ENCODE measurements at regions not wholly inside any gene's neighbourhood (a gene's known extent, or its start where the extent isn't known, plus 50 kb on each side); places are given as distances from the start of the nearest gene placed in this dataset.
A peak's percentile ranks its signal among the peaks of the same experiment; 100 is the strongest.

DNA sequence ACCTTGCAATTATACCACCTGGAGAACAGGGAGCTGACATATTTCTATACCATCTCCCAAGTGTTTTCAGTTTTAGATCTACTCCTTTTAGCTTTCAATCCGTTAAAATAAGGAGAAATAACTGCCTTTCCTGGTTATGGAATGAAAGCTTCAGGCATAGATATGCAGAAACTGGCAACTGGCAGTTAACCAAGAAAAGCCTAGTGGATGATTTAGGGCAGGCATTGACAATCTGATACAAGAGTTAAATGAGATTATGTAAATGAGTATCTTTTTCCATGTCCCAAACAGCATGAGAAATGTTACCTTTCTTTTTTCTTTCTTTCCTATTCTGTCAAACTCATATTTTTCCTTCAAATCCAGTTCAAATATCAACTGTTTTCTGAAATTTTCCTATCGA, 689.1 kb upstream of the DPPA4 start:
- Histone ChIP-seq H3K36me3 (ENCODE audit: insufficient read depth, low read length) (no peaks in the 10 kb centered on the region), H3K27me3 (ENCODE audit: insufficient read depth, low read length) (no peaks in the 10 kb centered on the region), H3K4me3 (ENCODE audit: low read length in 2 of 2) (no peak overlapping the region), H3K4me1 (ENCODE audit: insufficient read depth, low read length) (no peaks in the 10 kb centered on the region), H3K27ac (ENCODE audit: low read depth, low read length) (no peak overlapping the region), H3K9me3 (ENCODE audit: control insufficient read depth in 1 of 2, low read length in 2 of 2) (no peaks in the 10 kb centered on the region)
- Mint-ChIP-seq H3K4me1 (peaks cover 0 to 5% (median 2%) of the 10 kb centered on the region in 4 donors), H3K9me3 (peaks cover 0 to 13% (median 6%) of the 10 kb centered on the region in 8 donors), H3K4me3 (no peak overlapping the region), H3K27ac (peak overlapping the region in 1 of 7 donors; percentile 19), H3K36me3 (peaks cover 0 to 6% of the 10 kb centered on the region in 2 donors), H3K27me3 (no peaks in the 10 kb centered on the region)
- intact Hi-C loops (cut with micrococcal nuclease) = loop anchor here (5.0 kb wide), 1 partner anchor 294 kb away; no protein-coding TSS in a partner anchor
- POLR2A ChIA-PET (ENCODE audit: partially characterized antibody) = no interaction called here
- CTCF ChIA-PET (ENCODE audit: partially characterized antibody) = no interaction called here
- no peak for DNase-seq

DNA sequence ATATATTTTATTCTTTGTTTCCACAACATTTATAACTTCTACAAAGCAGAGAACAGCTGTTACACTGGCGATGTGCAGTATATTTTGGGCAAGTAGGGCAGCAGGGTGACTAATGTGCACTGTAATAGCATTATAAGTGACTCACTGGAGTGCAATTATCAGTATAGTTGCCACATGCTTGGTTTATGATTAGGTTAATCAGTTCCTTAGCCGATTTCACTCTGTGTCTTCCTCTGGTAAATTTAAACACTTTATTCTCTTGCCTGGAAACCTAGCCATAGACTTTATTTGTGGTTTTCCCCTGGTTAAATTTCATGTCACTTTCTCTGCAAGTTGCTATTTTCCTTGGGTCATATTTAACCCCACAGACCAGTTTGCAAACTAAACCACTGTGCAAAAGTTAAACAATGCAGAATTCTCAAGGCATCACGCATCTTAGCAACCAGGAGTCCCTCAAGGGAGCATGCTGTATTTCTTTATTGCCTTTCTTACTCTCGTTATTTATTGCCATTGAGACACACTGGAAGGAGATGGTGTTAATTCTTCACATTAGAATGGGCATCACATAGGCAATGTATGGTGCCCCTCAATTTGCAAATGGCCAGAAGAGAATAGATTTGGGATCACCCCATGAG, 690.2 kb upstream of the DPPA4 start:
- H3K9me3 Mint-ChIP-seq = peaks cover 0 to 9% (median 6%) of the 10 kb centered on the region in 8 donors
- no peak for DNase-seq
- no peaks in the 10 kb centered on the region for H3K9me3 ChIP-seq (ENCODE audit: control insufficient read depth in 1 of 2, low read length in 2 of 2)
- no peak overlapping the region for H3K4me3 ChIP-seq (ENCODE audit: low read length in 2 of 2)
- H3K4me1 ChIP-seq (ENCODE audit: insufficient read depth, low read length) = no peaks in the 10 kb centered on the region
- no peaks in the 10 kb centered on the region for H3K27me3 Mint-ChIP-seq
- H3K36me3 ChIP-seq (ENCODE audit: insufficient read depth, low read length) = no peaks in the 10 kb centered on the region
- no peaks in the 10 kb centered on the region for H3K27me3 ChIP-seq (ENCODE audit: insufficient read depth, low read length)
- H3K27ac ChIP-seq (ENCODE audit: low read depth, low read length) = no peak overlapping the region
- H3K4me1 Mint-ChIP-seq = peaks cover 0 to 5% (median 1%) of the 10 kb centered on the region in 4 donors
- H3K36me3 Mint-ChIP-seq = peaks cover 0 to 6% of the 10 kb centered on the region in 2 donors
- intact Hi-C loops (cut with micrococcal nuclease) = loop anchor here (5.0 kb wide), 1 partner anchor 295 kb away; no protein-coding TSS in a partner anchor
- ChIA-PET POLR2A (ENCODE audit: partially characterized antibody) (no interaction called here), CTCF (ENCODE audit: partially characterized antibody) (no interaction called here)
- no peak overlapping the region for H3K27ac Mint-ChIP-seq
- no peak overlapping the region for H3K4me3 Mint-ChIP-seq

DNA sequence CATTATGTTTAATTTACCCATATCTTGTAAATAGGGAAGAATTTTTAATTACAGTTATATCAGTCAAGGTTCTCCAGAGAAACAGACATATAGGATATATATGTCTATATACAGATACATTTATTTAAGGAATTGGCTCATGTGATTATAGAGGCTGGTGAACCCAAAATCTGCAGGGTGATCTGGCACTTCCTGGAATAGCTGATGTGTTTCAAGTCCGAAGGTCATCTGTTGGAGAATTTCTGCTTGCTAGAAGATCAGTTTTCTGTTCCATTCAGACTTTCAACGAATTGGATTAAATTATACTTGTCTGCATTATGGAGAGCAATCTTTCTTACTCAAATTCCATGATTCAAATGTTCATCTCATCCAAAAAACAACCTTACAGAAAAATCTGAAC, 694.6 kb upstream of the DPPA4 start:
- no peak overlapping the region for H3K27ac ChIP-seq (ENCODE audit: low read depth, low read length)
- no peaks in the 10 kb centered on the region for H3K9me3 ChIP-seq (ENCODE audit: control insufficient read depth in 1 of 2, low read length in 2 of 2)
- H3K9me3 Mint-ChIP-seq = no peaks in the 10 kb centered on the region
- no peak for DNase-seq
- intact Hi-C loops (cut with micrococcal nuclease) = no loop called here
- H3K36me3 ChIP-seq (ENCODE audit: insufficient read depth, low read length) = no peaks in the 10 kb centered on the region
- ChIA-PET CTCF (ENCODE audit: partially characterized antibody) (no interaction called here), POLR2A (ENCODE audit: partially characterized antibody) (no interaction called here)
- H3K4me3 Mint-ChIP-seq = no peak overlapping the region
- H3K4me3 ChIP-seq (ENCODE audit: low read length in 2 of 2) = no peak overlapping the region
- H3K27me3 ChIP-seq (ENCODE audit: insufficient read depth, low read length) = no peaks in the 10 kb centered on the region
- no peaks in the 10 kb centered on the region for H3K36me3 Mint-ChIP-seq
- peaks cover 0 to 5% (median 0%) of the 10 kb centered on the region in 4 donors for H3K4me1 Mint-ChIP-seq
- no peaks in the 10 kb centered on the region for H3K4me1 ChIP-seq (ENCODE audit: insufficient read depth, low read length)
- no peaks in the 10 kb centered on the region for H3K27me3 Mint-ChIP-seq
- peak overlapping the region in 1 of 7 donors; percentile 12 for H3K27ac Mint-ChIP-seq

DNA sequence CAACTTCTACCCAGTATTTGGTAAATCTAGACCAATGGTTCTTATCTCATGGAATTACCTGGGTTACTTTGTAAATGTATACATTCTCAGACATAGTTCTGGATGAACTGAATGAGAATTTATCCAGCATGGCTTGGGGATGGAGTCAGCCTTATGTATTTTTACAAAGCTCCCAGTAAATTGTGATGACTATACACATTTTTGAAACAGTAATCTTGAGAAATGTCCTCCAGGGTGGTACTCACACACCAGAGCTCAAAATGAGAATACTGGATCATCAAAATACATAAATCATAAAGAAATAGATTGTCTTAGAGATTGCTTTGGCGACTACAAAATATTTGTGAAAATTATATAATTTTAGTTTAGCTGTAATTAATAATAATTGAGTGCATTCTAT, 722.1 kb upstream of the DPPA4 start:
- Histone ChIP-seq H3K4me3 (ENCODE audit: low read length in 2 of 2) (no peak overlapping the region), H3K9me3 (ENCODE audit: control insufficient read depth in 1 of 2, low read length in 2 of 2) (no peaks in the 10 kb centered on the region), H3K27ac (ENCODE audit: low read depth, low read length) (no peak overlapping the region), H3K36me3 (ENCODE audit: insufficient read depth, low read length) (no peaks in the 10 kb centered on the region), H3K4me1 (ENCODE audit: insufficient read depth, low read length) (no peaks in the 10 kb centered on the region), H3K27me3 (ENCODE audit: insufficient read depth, low read length) (no peaks in the 10 kb centered on the region)
- no peak for DNase-seq
- Mint-ChIP-seq H3K36me3 (no peaks in the 10 kb centered on the region), H3K27ac (no peak overlapping the region), H3K27me3 (peaks cover 0 to 1% of the 10 kb centered on the region in 2 donors), H3K4me3 (no peak overlapping the region), H3K9me3 (peaks cover 0 to 2% (median 0%) of the 10 kb centered on the region in 8 donors), H3K4me1 (no peaks in the 10 kb centered on the region)
- ChIA-PET CTCF (ENCODE audit: partially characterized antibody) (interaction anchor here (1.1 kb wide), 1 partner anchor 11 kb away, joined by 3 read pairs; no protein-coding TSS in a partner anchor), POLR2A (ENCODE audit: partially characterized antibody) (no interaction called here)
- intact Hi-C loops (cut with micrococcal nuclease) = no loop called here

GRCh38 chr3:110062716-110063115, 725.4 kb upstream of the DPPA4 start:
- intact Hi-C loops (cut with micrococcal nuclease) = no loop called here
- Mint-ChIP-seq H3K27ac (no peak overlapping the region), H3K27me3 (peaks cover 0 to 1% of the 10 kb centered on the region in 2 donors), H3K4me1 (no peaks in the 10 kb centered on the region), H3K4me3 (no peak overlapping the region), H3K36me3 (no peaks in the 10 kb centered on the region), H3K9me3 (no peaks in the 10 kb centered on the region)
- POLR2A ChIA-PET (ENCODE audit: partially characterized antibody) = no interaction called here
- CTCF ChIA-PET (ENCODE audit: partially characterized antibody) = no interaction called here
- H3K9me3 ChIP-seq (ENCODE audit: control insufficient read depth in 1 of 2, low read length in 2 of 2) = no peaks in the 10 kb centered on the region
- H3K4me1 ChIP-seq (ENCODE audit: insufficient read depth, low read length) = no peaks in the 10 kb centered on the region
- no peak overlapping the region for H3K4me3 ChIP-seq (ENCODE audit: low read length in 2 of 2)
- no peak overlapping the region for H3K27ac ChIP-seq (ENCODE audit: low read depth, low read length)
- no peaks in the 10 kb centered on the region for H3K27me3 ChIP-seq (ENCODE audit: insufficient read depth, low read length)
- DNase-seq = no peak
- H3K36me3 ChIP-seq (ENCODE audit: insufficient read depth, low read length) = no peaks in the 10 kb centered on the region

GRCh38 chr3:110063178-110063577, 725.8 kb upstream of the DPPA4 start:
- Mint-ChIP-seq H3K27ac (no peak overlapping the region), H3K27me3 (peaks cover 0 to 1% of the 10 kb centered on the region in 2 donors), H3K36me3 (no peaks in the 10 kb centered on the region), H3K4me3 (no peak overlapping the region), H3K4me1 (no peaks in the 10 kb centered on the region), H3K9me3 (peaks cover 0 to under 1% (median 0%) of the 10 kb centered on the region in 8 donors)
- ChIA-PET CTCF (ENCODE audit: partially characterized antibody) (no interaction called here), POLR2A (ENCODE audit: partially characterized antibody) (no interaction called here)
- DNase-seq = no peak
- intact Hi-C loops (cut with micrococcal nuclease) = no loop called here
- H3K36me3 ChIP-seq (ENCODE audit: insufficient read depth, low read length) = no peaks in the 10 kb centered on the region
- no peaks in the 10 kb centered on the region for H3K27me3 ChIP-seq (ENCODE audit: insufficient read depth, low read length)
- no peak overlapping the region for H3K4me3 ChIP-seq (ENCODE audit: low read length in 2 of 2)
- H3K27ac ChIP-seq (ENCODE audit: low read depth, low read length) = no peak overlapping the region
- no peaks in the 10 kb centered on the region for H3K4me1 ChIP-seq (ENCODE audit: insufficient read depth, low read length)
- H3K9me3 ChIP-seq (ENCODE audit: control insufficient read depth in 1 of 2, low read length in 2 of 2) = no peaks in the 10 kb centered on the region

- CTCF ChIA-PET (ENCODE audit: partially characterized antibody) = no interaction called here
- no peak overlapping the region for H3K4me3 Mint-ChIP-seq
- peaks cover 0 to 1% (median 0%) of the 10 kb centered on the region in 4 donors for H3K4me1 Mint-ChIP-seq
- Histone ChIP-seq H3K27ac (ENCODE audit: low read depth, low read length) (no peak overlapping the region), H3K27me3 (ENCODE audit: insufficient read depth, low read length) (no peaks in the 10 kb centered on the region), H3K9me3 (ENCODE audit: control insufficient read depth in 1 of 2, low read length in 2 of 2) (no peaks in the 10 kb centered on the region), H3K4me1 (ENCODE audit: insufficient read depth, low read length) (no peaks in the 10 kb centered on the region), H3K36me3 (ENCODE audit: insufficient read depth, low read length) (no peaks in the 10 kb centered on the region), H3K4me3 (ENCODE audit: low read length in 2 of 2) (no peak overlapping the region)
- intact Hi-C loops (cut with micrococcal nuclease) = no loop called here
- no peaks in the 10 kb centered on the region for H3K36me3 Mint-ChIP-seq
- H3K27me3 Mint-ChIP-seq = no peaks in the 10 kb centered on the region
- no peak overlapping the region for H3K27ac Mint-ChIP-seq
- POLR2A ChIA-PET (ENCODE audit: partially characterized antibody) = no interaction called here
- no peak for DNase-seq
- peaks cover 0 to 1% (median 0%) of the 10 kb centered on the region in 8 donors for H3K9me3 Mint-ChIP-seq
Observed at GRCh38 chr3:110066206-110066605, 728.9 kb upstream of the DPPA4 start.

Data from CD4-positive, alpha-beta memory T cell (primary cell).